Thyroid gland (tissue), 4 donors: ENCODE measurements at regions not wholly inside any gene's neighbourhood (a gene's known extent, or its start where the extent isn't known, plus 50 kb on each side); places are given as distances from the start of the nearest gene placed in this dataset.

Source experiments
- DNase-seq, 2 donors: peaks; one replicate each; pipeline ENCODE4 v3.0.0-alpha.2; 2019
- H3K27ac ChIP-seq, 3 donors: fragments of 200-600 bp; sonication (generic); 1 replicate in 2 of 3; 2 replicates in 1 of 3; pipeline ENCODE4 v1.5.1; 2016 to 2019; ENCODE audit warnings: mild to moderate bottlenecking in 1 of 3, moderate library complexity in 1 of 3
- H3K27me3 ChIP-seq: fragments of 200-600 bp; sonication (generic); one replicate; pipeline ENCODE4 v1.5.1; 2019
- H3K36me3 ChIP-seq, 2 donors: fragments of 200-600 bp; sonication (generic); one replicate each; pipeline ENCODE4 v1.5.1; 2016 to 2019
- H3K4me1 ChIP-seq, 2 donors: fragments of 200-600 bp; sonication (generic); one replicate each; pipeline ENCODE4 v1.5.1; 2017 to 2019
- H3K4me3 ChIP-seq, 3 donors: fragments of 200-600 bp; sonication (generic); replicated peaks in 1 of 3; 1 replicate in 2 of 3; 2 replicates in 1 of 3; pipeline ENCODE4 v1.5.1; 2016; ENCODE audit warnings: mild to moderate bottlenecking in 1 of 3
- H3K9me3 ChIP-seq: fragments of 200-600 bp; sonication (generic); one replicate; pipeline ENCODE4 v1.5.1; 2017
- POLR2A ChIP-seq, 2 donors: fragments of 450-650 bp; IDR thresholded peaks; one replicate each; pipeline ENCODE4 v1.6.1; 2017; ENCODE audit warnings: antibody characterized with exemption in 2 of 2, mild to moderate bottlenecking in 2 of 2, moderate library complexity in 1 of 2
- WGBS, 2 donors: methylation state at CpG; one replicate each; pipeline ENCODE4 v1.1.5; 2017; 5-methylcytosine and 5-hydroxymethylcytosine counted together
- intact Hi-C: fragments of 100-400 bp; cut with DNase I; formaldehyde crosslinking; loops from one replicate; pipeline ENCODE4 v1.15.1; 2023
- TF ChIP-seq, protein P1 (sequence below), 6 experiments: fragments of 200-600 bp in 3 of 6; fragments of 450-650 bp in 3 of 6; sonication (generic) in 3 of 6; IDR thresholded peaks; one replicate each; pipeline ENCODE4 v1.5.1; 2016 to 2019; ENCODE audit warnings: antibody characterized with exemption in 6 of 6, mild to moderate bottlenecking in 2 of 6, inconsistent platforms in 1 of 6, moderate library complexity in 1 of 6

DNA sequence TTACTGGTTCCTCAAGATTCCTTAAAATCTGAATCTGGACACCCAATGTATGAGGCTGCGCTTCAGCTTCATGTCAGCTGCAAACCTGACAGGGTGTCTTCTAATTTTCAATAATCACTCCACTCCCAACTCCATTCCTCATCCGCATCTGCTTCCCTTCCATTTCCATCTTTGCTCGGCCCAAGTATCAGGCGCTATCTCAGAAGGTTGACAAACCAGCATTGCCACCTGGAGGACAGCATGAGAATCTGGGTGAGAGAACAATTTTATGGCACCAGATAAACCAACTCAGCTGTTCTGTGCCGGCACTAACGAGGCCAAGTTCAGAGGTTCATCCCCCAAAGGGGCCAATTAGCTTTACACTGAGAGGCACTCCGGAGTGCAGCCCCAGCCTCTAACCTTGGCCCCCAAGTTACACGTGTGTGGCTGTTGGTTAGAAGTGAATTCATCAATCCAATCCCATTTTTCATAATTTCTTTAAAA, 79.1 kb upstream of the LMO2 start:
- no peaks in the 10 kb centered on the region for H3K36me3 ChIP-seq
- TF ChIP-seq, protein P1, sequence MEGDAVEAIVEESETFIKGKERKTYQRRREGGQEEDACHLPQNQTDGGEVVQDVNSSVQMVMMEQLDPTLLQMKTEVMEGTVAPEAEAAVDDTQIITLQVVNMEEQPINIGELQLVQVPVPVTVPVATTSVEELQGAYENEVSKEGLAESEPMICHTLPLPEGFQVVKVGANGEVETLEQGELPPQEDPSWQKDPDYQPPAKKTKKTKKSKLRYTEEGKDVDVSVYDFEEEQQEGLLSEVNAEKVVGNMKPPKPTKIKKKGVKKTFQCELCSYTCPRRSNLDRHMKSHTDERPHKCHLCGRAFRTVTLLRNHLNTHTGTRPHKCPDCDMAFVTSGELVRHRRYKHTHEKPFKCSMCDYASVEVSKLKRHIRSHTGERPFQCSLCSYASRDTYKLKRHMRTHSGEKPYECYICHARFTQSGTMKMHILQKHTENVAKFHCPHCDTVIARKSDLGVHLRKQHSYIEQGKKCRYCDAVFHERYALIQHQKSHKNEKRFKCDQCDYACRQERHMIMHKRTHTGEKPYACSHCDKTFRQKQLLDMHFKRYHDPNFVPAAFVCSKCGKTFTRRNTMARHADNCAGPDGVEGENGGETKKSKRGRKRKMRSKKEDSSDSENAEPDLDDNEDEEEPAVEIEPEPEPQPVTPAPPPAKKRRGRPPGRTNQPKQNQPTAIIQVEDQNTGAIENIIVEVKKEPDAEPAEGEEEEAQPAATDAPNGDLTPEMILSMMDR (IDR thresholded peaks at IDR 0.05): peak in 4 of 6 experiments; percentile 15 to 45 (median 33)
- TF ChIP-seq POLR2A (IDR thresholded peaks at IDR 0.05): no peak
- H3K27me3 ChIP-seq: no peaks in the 10 kb centered on the region
- 22 to 32% methylated on average over 8 of the region's 8 CpGs for WGBS, 2 donors
- peak; percentile 6 to 19 for DNase-seq
- intact Hi-C loops: no loop called here
- no peaks in the 10 kb centered on the region for H3K4me1 ChIP-seq
- H3K27ac ChIP-seq: no peak overlapping the region
- H3K4me3 ChIP-seq: no peak overlapping the region
- no peaks in the 10 kb centered on the region for H3K9me3 ChIP-seq

DNA sequence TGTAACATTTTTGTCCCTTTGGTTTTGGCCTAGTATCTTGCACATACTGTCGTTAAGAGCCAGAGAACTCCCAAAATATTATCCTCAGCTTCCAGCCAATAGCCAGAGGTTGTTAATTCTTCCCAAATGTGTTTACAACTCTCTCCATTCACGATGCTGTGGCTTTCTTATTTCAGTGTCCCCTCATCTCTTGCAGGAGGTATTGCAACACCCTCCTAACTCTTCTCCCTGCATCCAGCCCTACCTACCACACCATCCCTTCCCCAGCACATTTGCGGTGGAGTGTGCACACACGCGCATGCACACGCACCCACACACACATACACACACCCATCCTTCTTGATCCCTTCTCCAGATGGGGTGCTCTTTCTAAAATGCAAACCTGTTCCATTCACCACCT, 75.6 kb upstream of the LMO2 start:
- Histone ChIP-seq H3K36me3 (no peaks in the 10 kb centered on the region), H3K4me1 (no peaks in the 10 kb centered on the region), H3K9me3 (no peaks in the 10 kb centered on the region), H3K27ac (no peak overlapping the region), H3K27me3 (no peaks in the 10 kb centered on the region), H3K4me3 (no peak overlapping the region)
- DNase-seq: no peak
- intact Hi-C loops: loop anchor here (5.0 kb wide), 1 partner anchor 105 kb away; no protein-coding TSS in a partner anchor
- 86 to 90% methylated on average over 6 of the region's 6 CpGs for WGBS, 2 donors
- no peak for TF ChIP-seq POLR2A (IDR thresholded peaks at IDR 0.05)

DNA sequence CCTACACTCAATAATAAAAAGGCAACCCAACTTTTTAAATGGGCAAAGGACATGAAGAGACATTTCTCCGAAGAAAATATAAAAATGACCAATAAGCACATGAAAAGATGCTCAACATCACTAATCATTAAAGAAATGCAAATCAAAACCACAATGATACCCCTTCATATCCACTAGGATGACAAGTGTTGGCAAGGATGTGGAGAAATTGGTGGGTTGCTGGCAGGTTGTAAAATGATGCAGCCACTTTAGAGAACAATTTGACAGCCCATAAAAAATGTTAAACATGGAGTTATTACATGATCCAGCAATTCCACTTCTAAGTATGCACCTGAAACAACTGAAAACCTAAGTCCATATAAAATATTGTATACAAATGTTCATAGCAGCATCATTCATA, 73.2 kb upstream of the LMO2 start:
- Histone ChIP-seq H3K27me3 (no peaks in the 10 kb centered on the region), H3K4me3 (no peak overlapping the region), H3K27ac (no peak overlapping the region), H3K36me3 (no peaks in the 10 kb centered on the region), H3K9me3 (no peaks in the 10 kb centered on the region), H3K4me1 (no peaks in the 10 kb centered on the region)
- intact Hi-C loops: loop anchor here (5.0 kb wide), 1 partner anchor 103 kb away; no protein-coding TSS in a partner anchor
- DNase-seq: no peak
- WGBS, 2 donors: 93 to 95% methylated on average over 1 of the region's 1 CpG
- TF ChIP-seq, protein P1 (IDR thresholded peaks at IDR 0.05): no peak
- TF ChIP-seq POLR2A (IDR thresholded peaks at IDR 0.05): no peak

DNA sequence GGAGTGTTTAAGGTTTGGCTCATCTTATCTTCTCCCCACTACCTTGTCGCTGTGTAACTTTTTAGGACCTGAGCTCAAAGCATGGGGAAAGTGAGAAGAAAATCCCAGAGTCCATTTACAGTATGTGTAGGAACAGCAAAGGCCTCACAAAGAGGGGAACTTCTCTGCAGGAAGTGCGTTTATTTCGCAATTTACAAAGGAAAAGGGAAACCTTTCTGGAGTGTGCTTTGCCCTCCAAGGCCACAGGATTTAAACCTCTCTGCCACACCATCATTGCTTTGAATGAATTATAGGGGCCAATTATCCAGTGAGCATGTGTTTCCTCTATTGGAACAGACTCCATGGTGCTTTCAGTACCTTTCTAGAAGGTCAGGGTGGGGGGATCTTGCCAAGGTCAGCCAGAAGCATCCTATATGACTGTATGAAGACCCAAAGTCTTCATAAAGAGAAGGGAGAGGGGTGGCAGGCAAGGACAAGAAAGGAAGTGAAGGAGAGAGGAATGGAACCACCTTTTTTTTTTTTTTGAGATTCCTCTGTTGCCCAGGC, 68.1 kb upstream of the LMO2 start:
- intact Hi-C loops: no loop called here
- 77 to 80% methylated on average over 3 of the region's 3 CpGs for WGBS, 2 donors

DNA sequence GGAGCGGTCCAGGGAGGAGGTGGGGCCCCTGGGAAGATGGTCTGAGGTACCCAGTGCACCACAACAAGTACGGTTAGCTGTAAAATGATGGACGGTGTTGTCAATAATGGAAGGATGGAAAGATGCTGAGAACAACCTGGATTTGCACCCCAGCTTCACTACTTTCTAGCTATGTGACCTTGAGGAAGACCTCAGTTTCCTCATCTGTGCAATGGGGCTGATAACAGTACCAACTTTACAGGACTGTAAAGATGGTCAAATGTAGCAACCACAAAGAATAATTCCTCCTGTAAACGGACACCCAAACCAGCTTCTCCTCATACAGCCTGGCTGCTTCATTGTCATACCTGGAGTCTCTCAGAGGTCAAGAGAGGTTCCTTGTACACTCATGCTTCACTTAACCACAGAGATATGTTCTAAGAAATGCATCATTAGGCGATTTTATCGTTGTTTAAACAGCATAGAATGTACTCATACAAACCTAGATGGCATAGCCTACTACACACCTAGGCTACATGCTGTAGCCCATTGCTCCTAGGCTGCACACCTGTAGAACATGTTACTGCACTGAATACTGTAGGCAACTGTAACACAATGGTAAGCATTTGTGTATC, 65.5 kb upstream of the LMO2 start:
- Histone ChIP-seq H3K27me3 (no peaks in the 10 kb centered on the region), H3K36me3 (no peaks in the 10 kb centered on the region), H3K4me1 (no peaks in the 10 kb centered on the region), H3K27ac (no peak overlapping the region), H3K4me3 (no peak overlapping the region), H3K9me3 (no peaks in the 10 kb centered on the region)
- 80 to 88% methylated on average over 6 of the region's 6 CpGs for WGBS, 2 donors
- no peak for DNase-seq
- intact Hi-C loops: no loop called here
- no peak for TF ChIP-seq POLR2A (IDR thresholded peaks at IDR 0.05)
- TF ChIP-seq, protein P1 (IDR thresholded peaks at IDR 0.05): no peak

More for the DNA sequence above, 68.1 kb upstream of the LMO2 start:
- Histone ChIP-seq H3K27ac (no peak overlapping the region), H3K4me3 (no peak overlapping the region), H3K27me3 (no peaks in the 10 kb centered on the region), H3K36me3 (no peaks in the 10 kb centered on the region), H3K4me1 (no peaks in the 10 kb centered on the region), H3K9me3 (no peaks in the 10 kb centered on the region)
- no peak for DNase-seq
- TF ChIP-seq, protein P1 (IDR thresholded peaks at IDR 0.05): no peak
- TF ChIP-seq POLR2A (IDR thresholded peaks at IDR 0.05): no peak
